ENCODE measurements at regions not wholly inside any gene's neighbourhood (a gene's known extent, or its start where the extent isn't known, plus 50 kb on each side); places are given as distances from the start of the nearest gene placed in this dataset.

DNA sequence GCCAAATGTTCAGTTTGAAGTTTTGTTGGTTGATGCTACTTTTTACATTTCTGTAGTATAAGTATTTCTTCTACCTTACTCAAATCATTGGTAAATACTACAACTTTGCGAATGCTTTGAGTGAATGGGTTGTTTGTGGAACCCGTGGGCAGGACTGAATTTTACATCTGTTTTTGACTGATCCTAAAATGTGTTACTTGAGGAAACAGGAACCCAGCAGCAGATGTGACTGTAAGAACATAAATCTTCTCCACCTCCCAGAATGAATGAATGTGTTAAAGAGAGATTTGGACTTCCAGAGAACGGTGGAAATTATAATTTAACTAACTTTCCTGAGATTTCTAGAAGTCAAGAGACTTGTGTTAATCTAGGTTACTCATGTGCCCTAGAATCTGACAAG lies 728.5 kb upstream of the MARCKS start:
- H3K4me3 ChIP-seq (ENCODE audit: low read depth, low read length) = no peak overlapping the region
- TF ChIP-seq, protein P1, sequence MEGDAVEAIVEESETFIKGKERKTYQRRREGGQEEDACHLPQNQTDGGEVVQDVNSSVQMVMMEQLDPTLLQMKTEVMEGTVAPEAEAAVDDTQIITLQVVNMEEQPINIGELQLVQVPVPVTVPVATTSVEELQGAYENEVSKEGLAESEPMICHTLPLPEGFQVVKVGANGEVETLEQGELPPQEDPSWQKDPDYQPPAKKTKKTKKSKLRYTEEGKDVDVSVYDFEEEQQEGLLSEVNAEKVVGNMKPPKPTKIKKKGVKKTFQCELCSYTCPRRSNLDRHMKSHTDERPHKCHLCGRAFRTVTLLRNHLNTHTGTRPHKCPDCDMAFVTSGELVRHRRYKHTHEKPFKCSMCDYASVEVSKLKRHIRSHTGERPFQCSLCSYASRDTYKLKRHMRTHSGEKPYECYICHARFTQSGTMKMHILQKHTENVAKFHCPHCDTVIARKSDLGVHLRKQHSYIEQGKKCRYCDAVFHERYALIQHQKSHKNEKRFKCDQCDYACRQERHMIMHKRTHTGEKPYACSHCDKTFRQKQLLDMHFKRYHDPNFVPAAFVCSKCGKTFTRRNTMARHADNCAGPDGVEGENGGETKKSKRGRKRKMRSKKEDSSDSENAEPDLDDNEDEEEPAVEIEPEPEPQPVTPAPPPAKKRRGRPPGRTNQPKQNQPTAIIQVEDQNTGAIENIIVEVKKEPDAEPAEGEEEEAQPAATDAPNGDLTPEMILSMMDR (IDR thresholded peaks at IDR 0.05; ENCODE audit: low read depth, low read length) = no peak

DNA sequence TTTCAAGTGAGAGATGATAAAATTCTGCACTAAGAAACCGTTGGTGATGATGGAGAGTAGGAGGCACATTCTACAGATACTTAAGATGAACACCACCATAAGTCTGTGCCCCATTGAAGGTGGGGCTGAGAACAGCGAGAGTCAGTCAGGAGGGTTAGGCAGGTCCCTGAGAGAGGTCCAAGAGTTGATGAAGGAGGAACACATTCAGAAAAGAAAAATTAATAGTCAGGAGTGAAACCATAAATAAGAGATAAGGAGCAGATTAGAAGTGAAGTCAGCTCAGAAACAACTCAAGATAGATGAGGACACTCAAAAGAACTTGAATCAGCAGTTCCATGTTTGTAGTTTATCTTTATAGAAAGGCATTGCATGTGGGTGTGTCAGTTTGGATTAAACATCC lies 727.2 kb upstream of the MARCKS start:
- H3K4me3 ChIP-seq (ENCODE audit: low read depth, low read length) = no peak overlapping the region
- TF ChIP-seq, protein P1 (IDR thresholded peaks at IDR 0.05; ENCODE audit: low read depth, low read length) = no peak

DNA sequence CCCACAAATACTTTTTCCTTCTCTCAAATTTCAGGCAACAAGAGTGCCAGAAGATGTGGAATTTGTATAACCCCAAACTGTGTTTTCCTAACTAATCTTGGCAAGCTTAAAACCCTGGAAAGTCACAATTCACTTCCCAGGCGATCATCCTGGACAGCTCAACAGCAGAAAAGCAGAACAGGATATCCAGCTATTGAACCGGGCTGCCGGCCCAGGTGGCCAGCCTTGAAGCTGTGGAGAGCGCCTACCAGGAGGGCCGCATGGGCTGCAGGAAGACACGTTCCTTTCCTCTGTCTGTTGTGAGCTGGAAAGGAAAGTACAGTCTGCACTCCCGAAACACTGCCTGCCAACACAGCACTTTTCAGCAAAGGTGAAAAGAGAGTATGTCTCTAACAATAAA lies 719.7 kb upstream of the MARCKS start:
- H3K4me3 ChIP-seq (ENCODE audit: low read depth, low read length) = no peak overlapping the region
- TF ChIP-seq, protein P1 (IDR thresholded peaks at IDR 0.05; ENCODE audit: low read depth, low read length) = no peak

DNA sequence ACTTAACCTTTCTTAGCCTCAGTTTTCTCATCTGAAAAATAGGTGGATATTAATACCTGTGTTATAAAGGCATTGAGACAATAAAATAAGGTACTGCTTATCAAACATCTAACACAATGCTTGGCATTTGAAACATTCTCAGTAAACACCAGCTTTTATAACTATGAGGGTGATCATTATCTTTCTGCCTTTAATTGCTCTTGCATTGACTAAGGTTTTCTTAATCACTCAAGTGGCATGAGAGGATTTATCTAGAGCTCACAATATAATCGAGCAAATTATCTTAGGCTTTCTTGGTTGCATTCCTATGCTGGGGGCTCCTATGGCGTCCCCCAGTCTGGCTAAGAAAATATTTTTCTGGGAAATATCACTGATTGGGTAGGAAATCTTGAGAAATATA lies 716.4 kb upstream of the MARCKS start:
- TF ChIP-seq, protein P1 (IDR thresholded peaks at IDR 0.05; ENCODE audit: low read depth, low read length) = no peak

DNA sequence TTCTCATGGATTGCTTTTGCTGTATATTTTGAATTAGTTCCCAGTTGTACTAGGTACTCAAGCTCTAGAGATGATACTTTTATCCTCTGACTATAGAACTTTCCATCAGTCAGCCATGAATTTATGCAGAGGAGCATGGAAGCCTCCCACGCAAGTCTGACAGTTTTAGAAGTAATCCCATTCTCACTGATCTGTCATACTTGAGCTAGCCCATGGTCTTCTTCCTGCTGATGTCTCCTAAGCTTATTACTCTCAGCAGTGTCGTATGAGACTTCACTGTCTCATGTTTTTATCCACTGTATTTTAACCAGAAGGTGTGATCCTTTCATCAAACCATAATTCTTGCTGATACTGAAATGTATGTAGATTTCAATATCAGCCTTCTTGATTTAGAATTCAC lies 715.2 kb upstream of the MARCKS start:
- H3K4me3 ChIP-seq (ENCODE audit: low read depth, low read length) = no peak overlapping the region
- TF ChIP-seq, protein P1 (IDR thresholded peaks at IDR 0.05; ENCODE audit: low read depth, low read length) = no peak

More for the DNA sequence above, 716.4 kb upstream of the MARCKS start:
- H3K4me3 ChIP-seq (ENCODE audit: low read depth, low read length) = no peak overlapping the region

DNA sequence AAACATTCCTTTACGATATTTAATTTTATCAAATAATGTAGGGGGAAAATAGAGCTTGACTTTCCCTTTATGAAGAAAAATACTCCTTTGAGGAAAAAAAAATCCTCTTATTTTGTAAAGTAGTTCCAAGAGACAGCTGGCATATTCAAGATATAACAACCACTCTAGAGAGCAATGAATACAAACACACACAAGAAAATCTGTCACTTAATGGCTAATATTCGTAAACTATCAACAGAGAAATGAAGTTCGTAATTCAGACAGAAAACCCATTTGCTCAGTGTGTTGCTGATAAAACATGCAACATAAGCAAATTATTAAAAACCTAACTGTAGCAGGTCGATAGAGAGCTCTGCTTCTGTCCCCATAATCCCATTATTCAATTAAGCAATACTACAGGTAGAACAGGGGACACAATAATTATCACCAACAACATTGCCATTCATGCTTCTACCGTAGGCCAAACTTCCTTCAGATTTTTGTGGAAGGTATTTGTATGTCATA lies 714.4 kb upstream of the MARCKS start:
- no peak overlapping the region for H3K4me3 ChIP-seq (ENCODE audit: low read depth, low read length)
- TF ChIP-seq, protein P1 (IDR thresholded peaks at IDR 0.05; ENCODE audit: low read depth, low read length) = no peak

DNA sequence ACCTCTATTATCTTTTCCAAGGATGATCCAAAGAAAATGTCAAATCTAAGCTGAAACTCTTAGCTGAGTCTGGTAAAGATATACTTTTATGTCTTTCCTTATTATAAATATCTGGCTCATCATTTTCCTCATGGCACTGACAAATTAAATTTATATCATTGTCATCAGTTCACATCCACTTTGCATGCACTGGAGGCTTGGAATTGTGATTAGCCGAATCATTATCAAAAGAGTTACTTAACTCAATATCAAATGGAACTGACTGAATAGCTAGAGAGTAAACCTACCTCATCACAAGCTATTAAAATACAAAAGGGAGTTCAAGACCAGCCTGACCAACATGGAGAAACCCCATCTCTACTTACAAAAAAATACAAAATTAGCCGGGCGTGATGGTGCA lies 713.9 kb upstream of the MARCKS start:
- TF ChIP-seq, protein P1 (IDR thresholded peaks at IDR 0.05; ENCODE audit: low read depth, low read length) = no peak
- no peak overlapping the region for H3K4me3 ChIP-seq (ENCODE audit: low read depth, low read length)
